HG03135 (cell line): ENCODE measurements at regions not wholly inside any gene's neighbourhood (a gene's known extent, or its start where the extent isn't known, plus 50 kb on each side); places are given as distances from the start of the nearest gene placed in this dataset.
A peak's percentile ranks its signal among the peaks of the same experiment; 100 is the strongest.
"Not testable (repeated sequence)": the region's sequence is repeated elsewhere in the genome, so short reads cannot be mapped to it uniquely, and the experiment has no call there.

Experiments
- ATAC-seq: cut with Tn5 transposase; IDR thresholded peaks from one replicate; pipeline ENCODE4 v1.9.1; 2021; ENCODE audit warnings: mild to moderate bottlenecking, moderate library complexity; ENCODE audit not compliant: unreplicated experiment

DNA sequence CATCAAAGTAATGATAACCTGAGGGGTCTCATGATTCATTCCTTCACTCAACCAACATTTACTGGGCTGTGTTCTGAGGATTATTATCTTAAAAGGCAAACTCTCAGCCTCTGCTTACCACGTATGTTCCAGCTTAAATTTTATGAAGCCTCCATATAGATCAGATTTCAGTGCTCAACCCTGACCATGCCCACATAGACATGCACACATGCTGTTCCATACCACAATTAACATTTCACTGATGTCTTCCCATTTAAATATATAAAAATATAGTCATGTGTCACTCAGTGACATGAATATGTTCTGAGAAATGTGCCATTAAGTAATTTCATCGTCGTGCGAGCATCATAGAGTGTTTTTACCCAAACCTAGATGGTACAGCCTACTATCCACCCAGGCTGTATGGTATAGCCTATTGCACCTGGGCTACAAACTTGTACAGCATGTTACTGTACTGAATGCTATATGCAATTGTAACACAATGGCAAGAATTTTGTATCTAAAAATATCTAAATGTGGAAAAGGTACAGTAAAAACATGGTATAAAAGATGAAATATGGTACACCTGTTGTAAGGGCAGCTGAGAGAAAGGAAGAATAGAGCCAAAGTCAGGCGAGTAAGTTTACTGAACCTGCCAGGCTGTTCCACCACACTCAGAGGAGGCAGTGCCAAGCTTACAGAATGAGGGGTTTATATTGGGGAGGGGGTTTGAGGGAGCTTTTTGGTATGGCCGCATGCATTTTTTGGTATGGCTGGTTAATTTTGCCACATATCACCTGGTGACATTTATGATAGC, 134.7 kb upstream of the ETV3 start:
- ATAC-seq, result no peak

DNA sequence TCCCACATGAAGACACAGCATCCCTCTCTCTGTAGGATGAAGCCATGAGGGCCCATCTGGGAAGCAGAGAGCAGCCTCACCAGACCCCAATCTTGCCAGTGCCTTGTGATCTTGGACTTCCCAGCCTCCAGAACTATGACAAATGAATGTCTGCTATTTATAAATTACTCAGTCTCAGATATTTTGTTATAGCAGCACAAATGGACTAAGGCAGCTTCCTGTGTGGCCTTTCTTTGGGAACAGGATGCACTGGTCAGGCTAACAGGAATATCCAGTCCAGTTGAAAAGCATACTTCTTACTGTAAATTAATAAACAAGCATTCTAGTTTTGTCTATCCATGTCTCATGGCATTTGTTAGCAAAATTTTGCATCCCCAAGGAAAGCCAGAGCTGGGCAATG, 134.1 kb upstream of the ETV3 start:
- ATAC-seq, result no peak

DNA sequence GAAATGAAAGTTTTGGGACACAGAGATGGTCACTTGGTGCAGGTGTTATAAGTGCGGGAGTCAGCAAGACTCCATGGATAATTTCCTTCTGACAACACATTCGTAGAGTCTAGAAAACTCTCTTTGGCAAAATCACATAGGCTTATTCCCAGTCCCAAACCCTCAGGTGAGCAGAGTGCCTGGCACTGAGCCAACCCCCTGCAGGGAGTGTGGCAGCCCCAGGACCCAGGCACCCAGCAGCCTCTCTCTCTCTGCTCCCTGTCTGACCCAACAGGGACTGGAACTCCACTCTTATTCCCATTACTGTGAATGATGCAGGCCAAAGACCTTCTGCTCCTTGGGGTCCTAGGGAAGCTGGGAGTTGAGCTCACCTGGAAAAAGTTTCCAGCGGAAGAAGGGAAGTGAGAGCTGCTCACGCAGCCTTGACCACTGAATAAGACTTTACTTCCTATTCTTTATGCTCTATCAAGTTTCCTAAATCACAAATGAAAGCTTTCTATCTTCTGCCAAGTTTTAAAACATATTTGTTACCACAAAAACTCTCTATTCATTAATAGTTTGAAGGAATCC, 132.6 kb upstream of the ETV3 start:
- ATAC-seq, result no peak

DNA sequence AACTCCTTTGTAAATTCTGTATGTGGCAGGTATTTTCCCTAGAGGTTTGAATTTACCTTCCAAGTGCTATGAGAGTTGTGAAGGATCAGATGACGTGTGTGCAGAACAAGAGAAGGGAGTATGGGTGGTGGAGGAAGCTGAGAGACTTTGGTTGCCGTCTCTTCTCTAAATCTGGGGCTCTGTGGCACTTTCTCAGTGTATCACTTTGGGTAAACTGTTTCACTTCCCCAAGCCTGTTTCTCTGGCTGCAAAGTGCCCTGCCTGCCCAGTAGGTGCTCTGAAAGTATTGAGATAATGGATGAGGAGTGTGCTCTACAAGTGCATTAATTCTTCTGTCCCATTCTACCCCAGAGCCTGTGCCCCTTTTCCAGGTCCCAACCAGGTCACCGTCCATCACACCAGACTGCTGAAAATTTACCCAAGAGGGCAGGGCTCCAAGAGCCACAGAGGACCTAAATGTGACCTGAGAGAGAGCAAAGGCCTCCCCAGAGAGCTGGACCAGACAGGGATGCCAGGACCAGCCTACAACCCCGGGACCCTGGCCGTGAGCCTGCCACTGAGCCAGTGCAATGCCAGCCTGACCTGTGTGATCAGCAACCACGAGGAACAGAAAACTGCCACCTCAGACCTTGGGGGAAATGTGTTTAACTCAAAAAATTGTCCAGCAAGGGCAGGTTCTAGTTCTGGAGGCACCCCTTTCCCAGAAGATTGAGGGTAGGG, 131.6 kb upstream of the ETV3 start:
- ATAC-seq, result no peak

DNA sequence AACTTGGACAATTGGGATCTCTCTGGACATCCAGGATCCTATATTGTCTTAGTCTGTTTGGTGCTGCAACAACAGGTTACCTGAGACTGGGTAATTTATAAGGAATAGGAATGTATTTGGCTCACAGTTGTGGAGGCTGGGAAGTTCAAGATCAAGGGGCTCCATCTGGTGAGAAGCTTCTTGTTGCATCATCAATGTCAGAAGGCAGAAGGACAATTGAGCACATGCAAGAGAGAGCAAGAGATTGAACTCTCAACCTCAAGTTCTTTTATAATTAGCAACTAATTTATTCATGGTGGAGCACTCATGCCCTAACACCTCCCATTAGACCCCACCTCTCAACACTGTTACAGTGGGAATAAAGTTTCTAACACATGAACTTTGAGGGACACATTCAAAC, 124.7 kb upstream of the ETV3 start:
- no peak for ATAC-seq

DNA sequence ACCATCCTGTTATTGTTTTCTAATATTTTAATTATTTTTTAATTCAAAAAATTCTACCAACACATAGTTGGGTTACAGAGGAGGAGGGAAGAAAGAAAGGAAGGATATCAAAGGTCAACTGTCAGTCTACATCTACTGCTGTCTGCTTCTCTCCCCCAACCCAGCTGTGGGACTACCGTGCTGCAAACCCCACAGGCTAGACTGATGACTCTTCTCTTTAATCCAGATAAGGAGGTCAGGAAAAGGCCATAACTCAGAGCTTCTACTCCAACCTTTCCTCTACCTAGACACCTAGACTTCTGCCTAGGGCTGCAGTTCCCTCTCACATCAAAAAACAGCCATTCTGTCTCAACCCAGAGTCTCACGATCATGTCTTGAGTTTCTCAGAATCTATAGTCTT, 124.2 kb upstream of the ETV3 start:
- ATAC-seq, result no peak

DNA sequence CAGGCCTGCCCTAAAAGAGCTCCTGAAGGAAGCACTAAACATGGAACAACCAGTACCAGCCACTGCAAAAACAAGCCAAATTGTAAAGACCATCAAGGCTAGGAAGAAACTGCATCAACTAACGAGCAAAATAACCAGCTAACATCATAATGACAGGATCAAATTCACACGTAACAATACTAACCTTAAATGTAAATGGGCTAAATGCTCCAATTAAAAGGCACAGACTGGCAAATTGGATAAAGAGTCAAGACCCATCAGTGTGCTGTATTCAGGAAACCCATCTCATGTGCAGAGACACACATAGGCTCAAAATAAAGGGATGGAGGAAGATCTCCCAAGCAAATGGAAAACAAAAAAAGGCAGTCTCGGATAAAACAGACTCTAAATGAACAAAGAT, 117.7 kb upstream of the ETV3 start:
- ATAC-seq, result not testable (repeated sequence)

DNA sequence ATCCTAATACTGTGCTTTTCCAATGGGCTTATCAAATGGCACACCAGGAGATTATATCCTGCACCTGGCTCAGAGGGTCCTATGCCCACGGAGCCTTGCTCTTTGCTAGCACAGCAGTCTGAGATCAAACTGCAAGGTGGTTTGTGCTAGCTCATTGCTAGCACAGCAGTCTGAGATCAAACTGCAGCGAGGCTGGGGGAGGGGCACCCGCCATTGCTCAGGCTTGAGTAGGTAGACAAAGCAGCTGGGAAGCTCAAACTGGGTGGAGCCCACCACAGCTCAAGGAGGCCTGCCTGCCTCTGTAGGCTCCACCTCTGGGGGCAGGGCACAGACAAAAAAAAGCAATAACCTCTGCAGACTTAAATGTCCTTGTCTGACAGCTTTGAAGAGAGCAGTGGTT, 116.0 kb upstream of the ETV3 start:
- ATAC-seq, result not testable (repeated sequence)

DNA sequence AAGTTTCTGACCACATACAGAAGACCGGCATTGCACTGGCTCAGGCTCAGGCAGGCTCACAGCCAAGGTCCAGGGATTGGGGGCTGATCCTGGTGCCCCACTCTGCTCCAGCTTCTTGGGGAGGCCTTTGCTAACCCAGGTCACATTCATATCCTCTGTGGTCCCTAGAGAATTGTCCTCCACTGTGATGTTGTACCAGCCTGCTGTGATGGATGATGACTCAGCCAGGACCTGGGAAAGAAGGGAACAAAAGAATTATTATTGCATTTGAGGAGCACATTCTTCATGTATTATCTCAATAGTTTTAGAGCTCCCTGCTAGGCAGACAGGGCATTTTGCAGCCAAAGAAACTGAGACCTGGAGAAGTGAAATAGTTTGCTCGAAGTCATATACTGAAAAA, 114.3 kb upstream of the ETV3 start:
- ATAC-seq, result no peak

DNA sequence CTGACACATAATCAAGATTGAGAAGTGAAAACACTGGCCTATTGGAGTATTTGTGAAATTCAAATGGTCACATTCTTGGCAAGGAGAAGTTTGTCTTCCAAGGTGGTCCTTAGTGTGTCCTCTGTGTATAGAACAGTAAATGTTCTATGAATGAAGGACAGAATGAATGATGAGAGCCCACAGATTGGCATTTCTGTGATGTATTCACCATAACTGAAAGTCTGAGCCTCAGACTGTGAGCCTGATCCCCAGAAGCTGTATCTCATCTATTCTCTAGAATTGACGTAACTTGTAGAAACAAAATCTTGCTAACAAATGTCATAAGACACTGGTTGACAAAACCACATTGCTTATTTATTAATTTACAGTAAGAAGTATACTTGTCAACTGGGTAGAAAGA, 111.5 kb upstream of the ETV3 start:
- no peak for ATAC-seq

DNA sequence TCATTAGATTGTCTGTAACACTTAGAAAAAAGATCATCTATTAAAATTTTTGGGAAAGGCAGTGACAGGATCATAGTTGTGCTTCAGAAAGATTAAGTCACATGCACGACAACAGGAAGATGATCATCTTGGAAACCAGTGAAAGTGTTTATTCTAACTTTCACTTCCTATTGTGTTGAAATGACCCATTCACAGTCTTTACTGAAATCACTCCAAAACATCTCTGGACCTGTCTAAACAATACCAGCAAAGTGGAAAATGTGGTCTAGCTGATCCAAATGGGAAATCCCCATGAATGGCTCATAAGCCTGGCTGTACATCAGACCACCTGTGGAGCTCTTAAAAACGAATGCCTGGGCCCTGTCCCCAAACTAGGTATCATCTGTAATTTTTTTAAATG, 111.1 kb upstream of the ETV3 start:
- no peak for ATAC-seq

DNA sequence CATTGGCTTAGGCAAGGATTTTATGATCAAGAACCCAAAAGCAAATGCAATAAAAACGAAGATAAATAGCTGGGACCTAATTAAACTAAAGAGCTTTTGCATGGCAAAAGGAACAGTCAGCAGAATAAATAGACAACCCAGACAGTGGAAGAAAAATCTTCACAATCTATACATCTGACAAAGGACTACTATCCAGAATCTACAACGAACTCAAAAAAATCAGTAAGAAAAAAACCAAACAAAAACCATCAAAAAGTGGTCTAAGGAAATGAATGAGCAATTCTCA, 109.5 kb upstream of the ETV3 start:
- not testable (repeated sequence) for ATAC-seq

DNA sequence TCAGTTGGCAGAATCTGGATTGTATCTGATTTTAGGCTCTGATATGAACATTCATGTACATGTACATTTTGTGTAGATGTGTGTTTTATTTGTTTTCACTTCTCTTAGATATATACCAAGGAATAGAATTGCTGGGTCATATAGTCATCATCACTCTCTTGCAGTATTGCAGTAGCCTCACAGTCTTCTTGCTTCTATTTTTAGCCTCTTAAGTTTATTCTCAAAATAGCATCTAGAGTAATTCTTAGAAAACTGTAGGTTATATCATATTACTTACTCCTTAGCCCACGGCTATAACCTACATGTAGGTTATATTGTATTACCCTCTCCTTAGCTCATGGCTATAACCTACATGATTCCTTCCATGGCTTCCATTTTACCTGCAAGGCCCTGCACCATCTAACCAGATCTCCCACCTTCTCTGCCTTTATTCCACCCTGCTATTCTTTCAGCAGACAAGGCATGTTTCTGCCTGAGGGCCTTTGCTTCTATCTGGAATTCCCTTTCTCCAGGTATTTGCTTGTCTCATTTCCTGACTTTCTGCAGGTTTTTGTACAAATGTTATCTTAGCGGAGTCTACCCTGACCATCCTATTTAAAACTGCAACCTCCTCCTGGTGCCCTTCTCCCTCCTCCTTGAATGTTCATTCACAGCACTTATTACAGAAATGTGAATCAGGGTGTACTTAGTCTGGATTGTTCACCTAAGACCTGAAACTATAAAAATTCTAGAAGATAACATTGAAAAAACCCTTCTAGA, 109.0 kb upstream of the ETV3 start:
- no peak for ATAC-seq

DNA sequence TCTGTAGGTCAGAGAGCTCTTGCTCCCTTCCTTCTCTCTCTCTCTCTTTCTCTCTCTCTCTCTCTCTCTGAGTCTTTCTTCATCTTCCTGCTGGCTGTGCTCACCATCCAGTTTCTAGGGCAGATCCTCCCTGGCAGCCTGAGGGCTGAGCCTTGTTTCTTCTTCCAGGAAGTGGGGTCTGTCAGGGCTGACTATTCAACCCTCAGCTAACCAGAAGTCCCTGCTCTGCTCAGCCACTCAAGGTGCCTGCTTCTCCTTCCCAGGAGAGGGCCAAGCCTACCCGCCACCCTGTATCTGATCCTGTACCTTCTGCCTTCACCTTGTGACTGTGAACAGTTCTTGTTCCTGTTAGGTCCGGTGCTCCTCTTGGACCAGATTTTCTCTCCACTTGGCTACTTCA, 107.6 kb upstream of the ETV3 start:
- no peak for ATAC-seq

DNA sequence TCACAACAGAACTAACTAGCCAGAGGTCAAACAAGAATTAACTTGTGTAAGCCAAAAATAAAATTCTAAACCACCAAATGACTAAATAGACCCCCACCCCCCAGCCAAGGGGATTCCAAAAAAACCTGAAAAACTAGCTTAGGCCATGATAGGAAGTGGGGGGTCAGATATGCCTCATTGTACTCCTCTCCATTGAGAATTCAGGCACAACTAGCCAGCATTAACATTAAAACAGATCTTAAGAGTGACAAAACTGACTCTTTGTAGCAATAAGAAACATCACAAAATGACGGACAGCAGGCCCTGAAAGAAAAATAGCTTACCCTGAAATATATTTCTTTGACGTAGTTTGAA, 103.0 kb upstream of the ETV3 start:
- no peak for ATAC-seq

DNA sequence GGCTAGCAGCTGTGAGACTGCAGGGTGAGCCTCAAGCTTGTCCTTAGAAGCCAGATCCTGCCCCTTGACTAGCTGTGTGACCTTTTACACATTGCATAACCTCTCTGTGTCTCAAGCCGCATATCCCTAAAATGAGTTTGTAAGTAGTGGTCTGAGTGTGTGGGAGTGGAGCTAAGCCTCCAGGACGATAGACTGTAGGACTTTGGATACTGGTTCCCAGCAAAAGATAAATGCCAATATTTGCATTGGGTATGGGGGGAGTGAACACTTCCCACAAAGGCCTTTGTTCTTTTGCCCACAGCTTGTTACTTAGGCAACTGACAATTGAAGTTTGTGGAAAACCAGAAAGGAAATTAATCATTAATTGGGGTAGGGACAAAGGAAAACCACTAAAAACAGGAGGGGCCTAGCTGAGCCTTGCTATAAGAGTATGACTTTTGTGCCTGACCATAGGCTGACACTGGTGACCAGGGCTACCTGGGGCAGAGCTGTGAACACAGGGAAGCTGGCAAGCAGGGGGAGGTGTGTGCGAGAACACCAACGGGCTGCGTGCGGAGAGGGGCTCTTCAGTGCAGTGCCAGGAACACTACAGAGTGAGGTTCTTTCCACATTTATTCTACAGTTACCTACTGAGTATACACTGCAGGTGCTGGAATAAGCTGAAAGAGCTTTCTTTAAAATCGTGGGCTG, 102.4 kb upstream of the ETV3 start:
- peak; percentile 48 for ATAC-seq

DNA sequence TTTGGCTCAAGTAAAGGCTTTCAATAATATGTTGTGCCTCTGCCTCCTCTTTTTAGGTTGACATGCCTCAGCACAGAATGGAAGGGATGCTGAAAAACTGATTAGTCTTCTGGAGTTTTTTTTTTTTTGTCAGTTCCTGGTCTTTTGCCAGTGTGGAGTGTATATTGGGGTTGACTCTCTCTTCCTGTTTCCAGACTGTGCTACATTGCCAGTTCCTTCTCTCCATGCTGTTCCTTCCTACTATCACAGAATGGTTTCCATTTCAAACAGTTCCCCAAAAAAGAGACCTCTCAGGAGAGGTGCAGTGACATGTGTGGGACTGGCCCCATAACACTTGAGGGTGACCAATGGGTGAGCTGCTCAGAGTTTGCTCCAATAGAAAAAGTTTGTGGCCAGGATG, 101.7 kb upstream of the ETV3 start:
- ATAC-seq, result no peak

DNA sequence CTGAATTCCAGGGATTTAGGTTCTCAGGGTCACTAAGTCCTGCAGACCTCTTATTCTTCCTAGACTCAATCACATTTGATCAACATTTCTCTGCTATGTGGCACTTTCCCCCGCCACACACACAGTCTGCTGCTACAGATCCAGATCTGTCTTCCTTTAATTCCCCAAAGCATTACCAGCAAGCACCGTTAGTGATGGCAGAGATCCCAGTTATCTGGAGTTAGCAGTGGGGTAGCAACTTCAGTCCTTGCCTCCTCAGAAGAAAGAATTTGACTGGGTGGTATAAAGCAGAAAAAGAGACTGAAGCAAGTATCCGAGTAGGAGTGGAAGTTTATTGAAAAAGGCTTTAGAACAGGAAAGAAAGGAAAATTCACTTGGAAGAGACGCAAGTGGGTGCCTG, 100.4 kb upstream of the ETV3 start:
- no peak for ATAC-seq

DNA sequence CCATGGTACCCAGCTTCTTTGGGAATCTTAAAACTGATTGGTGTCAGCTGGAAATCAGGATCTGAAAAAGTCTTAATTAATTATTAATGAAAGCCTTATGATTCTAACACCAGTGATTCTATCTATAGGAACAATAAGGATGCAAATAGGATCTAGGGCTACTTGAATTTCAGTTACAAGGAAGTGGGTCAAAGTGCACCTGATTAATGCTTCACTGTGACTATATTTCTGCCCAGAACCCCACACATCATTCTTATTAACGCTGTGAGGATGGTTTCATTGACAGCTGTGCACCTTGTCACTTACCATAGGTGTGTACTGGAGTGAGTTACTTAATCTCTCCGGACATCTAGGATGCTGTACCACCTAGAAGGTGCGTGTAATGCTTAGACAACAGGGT, 99.8 kb upstream of the ETV3 start:
- ATAC-seq, result no peak

DNA sequence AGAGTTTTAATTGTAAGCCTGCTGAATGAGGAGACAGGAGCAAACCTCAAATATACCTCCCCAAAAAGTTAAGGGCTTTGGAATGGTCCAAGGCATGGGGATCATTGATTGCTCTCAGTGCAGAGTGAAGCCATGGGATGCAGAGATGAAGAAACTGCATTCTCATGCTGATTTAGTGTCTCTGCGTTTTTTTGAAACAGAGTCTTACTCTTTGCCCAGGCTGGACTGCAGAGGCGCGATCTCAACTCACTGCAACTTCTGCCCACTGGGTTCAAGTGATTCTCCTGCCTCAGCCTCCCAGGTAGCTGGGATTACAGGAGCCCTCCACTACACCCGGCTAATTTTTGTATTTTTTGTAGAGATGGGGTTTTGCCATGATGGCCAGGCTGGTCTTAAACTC, 99.3 kb upstream of the ETV3 start:
- ATAC-seq, result no peak

DNA sequence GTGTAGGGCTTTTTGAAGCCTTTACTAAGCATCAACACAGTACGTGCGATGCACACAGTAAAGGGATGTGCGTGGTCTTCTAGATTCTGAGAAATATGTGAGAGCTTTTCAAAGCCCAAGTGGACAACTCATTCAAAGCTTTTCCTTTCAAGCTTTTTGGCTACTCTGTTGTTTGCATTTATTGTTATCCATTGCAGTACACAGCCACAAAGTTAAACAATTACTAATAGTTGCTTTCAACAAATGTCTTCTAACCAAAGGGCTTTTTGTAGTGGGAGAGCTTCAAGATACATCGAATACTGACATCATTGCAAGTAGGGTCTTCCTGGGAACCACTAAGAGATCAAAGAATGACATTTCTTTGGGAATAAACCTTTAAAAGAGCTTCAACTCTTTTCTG, 97.9 kb upstream of the ETV3 start:
- no peak for ATAC-seq
